ENCODE measurements at regions not wholly inside any gene's neighbourhood (a gene's known extent, or its start where the extent isn't known, plus 50 kb on each side); places are given as distances from the start of the nearest gene placed in this dataset.

DNA sequence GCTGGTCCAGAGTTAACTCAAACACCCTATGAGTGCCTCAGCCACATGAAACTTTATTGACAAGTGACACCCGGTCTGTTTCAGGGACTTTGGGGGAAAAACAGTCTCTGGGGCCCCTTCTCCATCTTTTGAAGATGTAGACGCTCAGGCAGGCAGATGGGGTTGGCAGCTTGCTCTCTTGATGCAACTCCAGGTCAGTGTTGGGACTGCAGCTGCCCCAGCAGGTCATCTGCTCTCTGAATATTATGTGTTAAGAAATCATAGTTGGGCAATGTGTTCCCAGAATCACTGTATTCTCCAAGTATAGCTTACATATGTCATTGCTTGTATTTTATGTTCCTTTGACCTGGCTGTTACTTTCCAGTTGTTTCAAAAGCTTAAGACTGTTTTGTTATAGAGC is 544.9 kb upstream of the MGMT start:
- in situ Hi-C loops (cut with MboI; ENCODE audit: low sequenced_read_pairs, unreplicated experiment), result no loop called here
- TF ChIP-seq, protein P1, sequence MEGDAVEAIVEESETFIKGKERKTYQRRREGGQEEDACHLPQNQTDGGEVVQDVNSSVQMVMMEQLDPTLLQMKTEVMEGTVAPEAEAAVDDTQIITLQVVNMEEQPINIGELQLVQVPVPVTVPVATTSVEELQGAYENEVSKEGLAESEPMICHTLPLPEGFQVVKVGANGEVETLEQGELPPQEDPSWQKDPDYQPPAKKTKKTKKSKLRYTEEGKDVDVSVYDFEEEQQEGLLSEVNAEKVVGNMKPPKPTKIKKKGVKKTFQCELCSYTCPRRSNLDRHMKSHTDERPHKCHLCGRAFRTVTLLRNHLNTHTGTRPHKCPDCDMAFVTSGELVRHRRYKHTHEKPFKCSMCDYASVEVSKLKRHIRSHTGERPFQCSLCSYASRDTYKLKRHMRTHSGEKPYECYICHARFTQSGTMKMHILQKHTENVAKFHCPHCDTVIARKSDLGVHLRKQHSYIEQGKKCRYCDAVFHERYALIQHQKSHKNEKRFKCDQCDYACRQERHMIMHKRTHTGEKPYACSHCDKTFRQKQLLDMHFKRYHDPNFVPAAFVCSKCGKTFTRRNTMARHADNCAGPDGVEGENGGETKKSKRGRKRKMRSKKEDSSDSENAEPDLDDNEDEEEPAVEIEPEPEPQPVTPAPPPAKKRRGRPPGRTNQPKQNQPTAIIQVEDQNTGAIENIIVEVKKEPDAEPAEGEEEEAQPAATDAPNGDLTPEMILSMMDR (IDR thresholded peaks at IDR 0.05; ENCODE audit: borderline replicate concordance, control extremely low read depth, extremely low read depth, insufficient read depth, missing control alignments), result no peak
- DNase-seq (ENCODE audit: low spot score), result no peak

- TF ChIP-seq, protein P1 (IDR thresholded peaks at IDR 0.05; ENCODE audit: borderline replicate concordance, control extremely low read depth, extremely low read depth, insufficient read depth, missing control alignments), result no peak
- no peak for DNase-seq (ENCODE audit: low spot score)
Measured at GRCh38 chr10:128922619-128923196, 544.3 kb upstream of the MGMT start.

GRCh38 chr10:128924918-128925317 is 542.1 kb upstream of the MGMT start:
- in situ Hi-C loops (cut with MboI; ENCODE audit: low sequenced_read_pairs, unreplicated experiment), result no loop called here

More at GRCh38 chr10:128922619-128923196, 544.3 kb upstream of the MGMT start:
- in situ Hi-C loops (cut with MboI; ENCODE audit: low sequenced_read_pairs, unreplicated experiment), result no loop called here

DNA sequence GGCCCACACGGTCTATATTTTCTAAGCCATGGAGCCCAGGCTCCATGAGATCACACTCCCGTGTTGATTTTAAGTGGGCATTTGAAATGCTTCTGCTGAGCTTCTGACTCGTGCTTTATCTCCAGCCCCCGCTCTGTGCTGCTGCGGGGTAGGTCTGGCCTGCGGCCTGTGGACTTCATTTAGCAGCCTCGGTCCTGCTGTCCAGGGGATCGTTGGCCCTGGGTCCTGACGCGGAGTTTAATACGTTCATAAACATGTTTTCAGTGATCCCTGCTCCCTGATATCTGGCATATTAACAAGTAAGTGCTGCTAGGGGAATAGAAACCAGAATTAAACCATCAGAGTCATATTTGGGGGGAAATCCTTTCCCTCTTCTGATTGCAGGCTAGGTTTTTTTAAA is 540.3 kb upstream of the MGMT start:
- DNase-seq (ENCODE audit: low spot score), result no peak
- TF ChIP-seq, protein P1 (IDR thresholded peaks at IDR 0.05; ENCODE audit: borderline replicate concordance, control extremely low read depth, extremely low read depth, insufficient read depth, missing control alignments), result no peak
- in situ Hi-C loops (cut with MboI; ENCODE audit: low sequenced_read_pairs, unreplicated experiment), result no loop called here

More at GRCh38 chr10:128924918-128925317, 542.1 kb upstream of the MGMT start:
- DNase-seq (ENCODE audit: low spot score), result no peak
- TF ChIP-seq, protein P1 (IDR thresholded peaks at IDR 0.05; ENCODE audit: borderline replicate concordance, control extremely low read depth, extremely low read depth, insufficient read depth, missing control alignments), result no peak

DNA sequence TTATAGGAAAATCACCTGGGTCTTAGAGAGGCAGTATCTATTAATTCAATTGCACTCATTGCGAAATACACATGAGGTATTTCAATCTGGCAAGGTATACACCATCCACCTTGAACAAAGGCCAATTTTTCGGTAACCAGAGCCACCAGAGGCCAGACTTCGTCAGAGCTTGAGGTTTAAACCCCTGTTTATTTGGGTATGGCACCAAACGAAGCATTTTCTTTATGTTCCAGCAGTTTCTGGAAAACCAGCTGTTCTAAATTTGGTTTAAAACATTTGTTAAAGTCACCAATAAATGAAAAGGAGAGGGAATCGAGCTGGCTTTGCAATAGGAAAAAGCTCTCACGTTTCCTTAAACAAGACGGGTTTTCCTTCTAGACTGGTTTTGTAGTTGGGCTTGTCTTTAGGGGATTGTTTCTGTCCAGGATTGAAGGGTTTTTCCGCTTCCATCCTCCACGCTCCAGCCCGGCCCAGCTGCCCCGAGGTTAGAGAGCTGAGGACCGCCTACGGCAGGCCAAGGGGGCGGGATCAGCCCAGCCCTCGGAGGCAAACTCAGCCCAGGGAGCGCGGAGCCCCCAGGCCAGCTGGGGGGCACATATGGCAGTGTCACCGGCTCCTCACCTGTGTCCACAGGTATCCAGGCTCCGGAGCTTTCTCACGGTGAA is 539.4 kb upstream of the MGMT start:
- in situ Hi-C loops (cut with MboI; ENCODE audit: low sequenced_read_pairs, unreplicated experiment), result no loop called here
- TF ChIP-seq, protein P1 (IDR thresholded peaks at IDR 0.05; ENCODE audit: borderline replicate concordance, control extremely low read depth, extremely low read depth, insufficient read depth, missing control alignments), result no peak
- no peak for DNase-seq (ENCODE audit: low spot score)

- TF ChIP-seq, protein P1 (IDR thresholded peaks at IDR 0.05; ENCODE audit: borderline replicate concordance, control extremely low read depth, extremely low read depth, insufficient read depth, missing control alignments), result no peak
- DNase-seq (ENCODE audit: low spot score), result no peak
- in situ Hi-C loops (cut with MboI; ENCODE audit: low sequenced_read_pairs, unreplicated experiment), result no loop called here
Measured at GRCh38 chr10:128928231-128928836, 538.7 kb upstream of the MGMT start.
